Peyer's patch (tissue), 4 donors: ENCODE measurements at regions not wholly inside any gene's neighbourhood (a gene's known extent, or its start where the extent isn't known, plus 50 kb on each side); places are given as distances from the start of the nearest gene placed in this dataset.

ENCODE experiments used
- POLR2A ChIP-seq, 2 donors: fragments of 450-650 bp; IDR thresholded peaks; one replicate each; pipeline ENCODE4 v1.5.1; 2017; ENCODE audit warnings: antibody characterized with exemption in 2 of 2, mild to moderate bottlenecking in 2 of 2, moderate library complexity in 2 of 2
- TF ChIP-seq, protein P1 (sequence below), 6 experiments: fragments of 450-650 bp in 4 of 6; fragments of 200-600 bp in 2 of 6; sonication (generic) in 1 of 6; IDR thresholded peaks; one replicate each; pipeline ENCODE4 v1.5.1; 2017 to 2019; ENCODE audit warnings: antibody characterized with exemption in 6 of 6, mild to moderate bottlenecking in 3 of 6, moderate library complexity in 1 of 6

DNA sequence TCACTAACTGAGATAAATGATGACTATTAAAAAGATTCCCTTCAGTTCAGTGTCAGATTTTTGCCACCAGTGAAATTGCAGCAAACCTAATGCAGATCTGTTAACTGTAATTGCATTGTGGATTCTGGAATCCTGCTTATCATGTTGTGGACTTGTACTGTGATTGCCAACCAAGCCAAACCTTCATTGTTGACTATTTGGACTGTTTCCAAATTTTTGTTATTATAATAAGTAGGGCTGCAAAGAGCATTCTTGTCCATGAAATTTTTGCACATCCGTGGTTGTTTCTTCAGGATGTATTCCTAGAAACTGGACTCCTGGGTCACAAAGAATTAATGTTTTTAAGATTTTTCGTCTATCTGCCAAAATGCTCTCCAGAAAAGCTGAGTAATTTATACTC, 281.6 kb upstream of the ZMIZ1 start:
- TF ChIP-seq, protein P1, sequence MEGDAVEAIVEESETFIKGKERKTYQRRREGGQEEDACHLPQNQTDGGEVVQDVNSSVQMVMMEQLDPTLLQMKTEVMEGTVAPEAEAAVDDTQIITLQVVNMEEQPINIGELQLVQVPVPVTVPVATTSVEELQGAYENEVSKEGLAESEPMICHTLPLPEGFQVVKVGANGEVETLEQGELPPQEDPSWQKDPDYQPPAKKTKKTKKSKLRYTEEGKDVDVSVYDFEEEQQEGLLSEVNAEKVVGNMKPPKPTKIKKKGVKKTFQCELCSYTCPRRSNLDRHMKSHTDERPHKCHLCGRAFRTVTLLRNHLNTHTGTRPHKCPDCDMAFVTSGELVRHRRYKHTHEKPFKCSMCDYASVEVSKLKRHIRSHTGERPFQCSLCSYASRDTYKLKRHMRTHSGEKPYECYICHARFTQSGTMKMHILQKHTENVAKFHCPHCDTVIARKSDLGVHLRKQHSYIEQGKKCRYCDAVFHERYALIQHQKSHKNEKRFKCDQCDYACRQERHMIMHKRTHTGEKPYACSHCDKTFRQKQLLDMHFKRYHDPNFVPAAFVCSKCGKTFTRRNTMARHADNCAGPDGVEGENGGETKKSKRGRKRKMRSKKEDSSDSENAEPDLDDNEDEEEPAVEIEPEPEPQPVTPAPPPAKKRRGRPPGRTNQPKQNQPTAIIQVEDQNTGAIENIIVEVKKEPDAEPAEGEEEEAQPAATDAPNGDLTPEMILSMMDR (IDR thresholded peaks at IDR 0.05) = no peak
- no peak for TF ChIP-seq POLR2A (IDR thresholded peaks at IDR 0.05)
